HFFc6 (cell line): ENCODE measurements at regions not wholly inside any gene's neighbourhood (a gene's known extent, or its start where the extent isn't known, plus 50 kb on each side); places are given as distances from the start of the nearest gene placed in this dataset.

ENCODE experiments used
- DNase-seq: peaks from one replicate; pipeline ENCODE4 v3.0.0-alpha.2; 2018
- H3K27ac Mint-ChIP-seq: 2 replicates; pipeline ENCODE4 v1.8.0; 2020; ENCODE audit warnings: mild to moderate bottlenecking, mixed read lengths
- H3K27me3 Mint-ChIP-seq: 2 replicates; pipeline ENCODE4 v1.8.0; 2021; ENCODE audit warnings: mild to moderate bottlenecking, moderate library complexity, mixed read lengths; ENCODE audit not compliant: insufficient read depth
- H3K36me3 Mint-ChIP-seq: 2 replicates; pipeline ENCODE4 v1.8.0; 2021; ENCODE audit warnings: low read depth, mixed read lengths
- H3K4me1 Mint-ChIP-seq: 2 replicates; pipeline ENCODE4 v1.8.0; 2020; ENCODE audit warnings: low read depth, mixed read lengths
- H3K4me3 Mint-ChIP-seq: 2 replicates; pipeline ENCODE4 v1.8.0; 2020; ENCODE audit warnings: mild to moderate bottlenecking, moderate library complexity, mixed read lengths
- H3K9me3 Mint-ChIP-seq: 2 replicates; pipeline ENCODE4 v1.8.0; 2020; ENCODE audit warnings: mild to moderate bottlenecking, mixed read lengths
- CTCF ChIP-seq: fragments of 200-600 bp; sonication (generic); IDR thresholded peaks from 2 replicates; pipeline ENCODE4 v1.5.0; 2021; ENCODE audit warnings: antibody characterized with exemption, mild to moderate bottlenecking

- no peaks in the 10 kb centered on the region; the same call in 1 of the 2 replicates for H3K27me3 Mint-ChIP-seq
- H3K4me3 Mint-ChIP-seq = no peak overlapping the region
- no peaks in the 10 kb centered on the region for H3K36me3 Mint-ChIP-seq
- TF ChIP-seq CTCF = no peak
- no peaks in the 10 kb centered on the region for H3K4me1 Mint-ChIP-seq
- no peak for DNase-seq
- peaks cover 43% of the 10 kb centered on the region for H3K9me3 Mint-ChIP-seq
- no peak overlapping the region for H3K27ac Mint-ChIP-seq
These were observed 274.7 kb downstream of the CETN3 start for GRCh38 chr5:90134892-90135291.

- H3K9me3 Mint-ChIP-seq = peaks cover 41% of the 10 kb centered on the region
- no peaks in the 10 kb centered on the region; the same call in 1 of the 2 replicates for H3K27me3 Mint-ChIP-seq
- no peaks in the 10 kb centered on the region for H3K4me1 Mint-ChIP-seq
- no peak for DNase-seq
- H3K36me3 Mint-ChIP-seq = no peaks in the 10 kb centered on the region
- H3K4me3 Mint-ChIP-seq = no peak overlapping the region
- TF ChIP-seq CTCF = no peak
- H3K27ac Mint-ChIP-seq = no peak overlapping the region
These were observed 275.2 kb downstream of the CETN3 start for GRCh38 chr5:90134381-90134780.

GRCh38 chr5:90133941-90134340 is 275.6 kb downstream of the CETN3 start:
- Mint-ChIP-seq H3K4me1 (no peaks in the 10 kb centered on the region), H3K27me3 (no peaks in the 10 kb centered on the region; the same call in 1 of the 2 replicates), H3K36me3 (no peaks in the 10 kb centered on the region), H3K27ac (no peak overlapping the region), H3K9me3 (peaks cover 38% of the 10 kb centered on the region), H3K4me3 (no peak overlapping the region)
- DNase-seq = no peak
- no peak for TF ChIP-seq CTCF

GRCh38 chr5:90131383-90132133 is 278.0 kb downstream of the CETN3 start:
- Mint-ChIP-seq H3K27ac (no peak overlapping the region), H3K4me1 (no peaks in the 10 kb centered on the region), H3K27me3 (no peaks in the 10 kb centered on the region), H3K36me3 (no peaks in the 10 kb centered on the region), H3K4me3 (no peak overlapping the region), H3K9me3 (peaks cover 25% of the 10 kb centered on the region)
- no peak for DNase-seq
- no peak for TF ChIP-seq CTCF

GRCh38 chr5:90128551-90128950 is 281.0 kb downstream of the CETN3 start:
- Mint-ChIP-seq H3K4me3 (no peak overlapping the region), H3K27me3 (no peaks in the 10 kb centered on the region), H3K36me3 (no peaks in the 10 kb centered on the region), H3K4me1 (no peaks in the 10 kb centered on the region), H3K9me3 (peaks cover 46% of the 10 kb centered on the region), H3K27ac (no peak overlapping the region)
- TF ChIP-seq CTCF = no peak
- no peak for DNase-seq
